Caco-2 (cell line): ENCODE measurements at regions not wholly inside any gene's neighbourhood (a gene's known extent, or its start where the extent isn't known, plus 50 kb on each side); places are given as distances from the start of the nearest gene placed in this dataset.

Experiments
- BruUV-seq: library from RNA; stranded (reverse); fragments of 400-500 nt; replicated peaks from 2 replicates; lab custom pipeline; 2021; lab: Mats Ljungman, UMichigan
- CTCF ChIA-PET: fragments of 300-600 bp; sonication (Branson Sonifier 250); formaldehyde crosslinking; loops from one replicate; lab custom pipeline; 2022; ENCODE audit warnings: antibody characterized with exemption; lab: Charles Lee
- POLR2A ChIA-PET: fragments of 300-600 bp; sonication (Branson Sonifier 250); formaldehyde crosslinking; loops from one replicate; lab custom pipeline; 2022; ENCODE audit warnings: antibody characterized with exemption; lab: Charles Lee
- DNase-seq, 2 experiments: peaks; one replicate each; pipeline versions ENCODE4 v3.0.0 to v3.0.0-alpha.2; 2020 to 2022
- H3K27me3 ChIP-seq: replicated peaks from 2 replicates; pipeline ENCODE4 v1.6.0; 2011; ENCODE audit warnings: low read length; ENCODE audit not compliant: control insufficient read depth, insufficient read depth
- H3K36me3 ChIP-seq: 2 replicates; pipeline ENCODE4 v1.5.1; 2011; ENCODE audit warnings: low read length; ENCODE audit not compliant: control insufficient read depth, insufficient read depth
- H3K4me1 ChIP-seq: fragments of 250-450 bp; sonication (Bioruptor Pico); 2 replicates; pipeline ENCODE4 v1.5.1; 2020; ENCODE audit warnings: mild to moderate bottlenecking
- H3K4me3 ChIP-seq: 2 replicates; pipeline ENCODE4 v1.5.1; 2011; ENCODE audit warnings: low read depth, mild to moderate bottlenecking, control low read depth, low read length
- H3K9me3 ChIP-seq: fragments of 250-450 bp; sonication (Bioruptor Pico); 2 replicates; pipeline ENCODE4 v1.5.1; 2020; ENCODE audit warnings: mild to moderate bottlenecking, moderate library complexity
- H3K27ac Mint-ChIP-seq: one replicate; pipeline ENCODE4 v1.8.0; 2022; ENCODE audit warnings: mixed read lengths; ENCODE audit not compliant: unreplicated experiment
- H3K27me3 Mint-ChIP-seq: one replicate; pipeline ENCODE4 v1.8.0; 2022; ENCODE audit warnings: mixed read lengths; ENCODE audit not compliant: insufficient read depth, unreplicated experiment
- H3K36me3 Mint-ChIP-seq: one replicate; pipeline ENCODE4 v1.8.0; 2022; ENCODE audit warnings: mild to moderate bottlenecking, mixed read lengths; ENCODE audit not compliant: insufficient read depth, unreplicated experiment
- H3K4me1 Mint-ChIP-seq: one replicate; pipeline ENCODE4 v1.8.0; 2022; ENCODE audit warnings: low read depth, mixed read lengths; ENCODE audit not compliant: unreplicated experiment
- H3K4me3 Mint-ChIP-seq: one replicate; pipeline ENCODE4 v1.8.0; 2022; ENCODE audit warnings: mild to moderate bottlenecking, moderate library complexity, mixed read lengths; ENCODE audit not compliant: unreplicated experiment
- H3K9me3 Mint-ChIP-seq: one replicate; pipeline ENCODE4 v1.8.0; 2022; ENCODE audit warnings: mixed read lengths; ENCODE audit not compliant: unreplicated experiment
- CTCF ChIP-seq, 2 experiments: fragments of 200-600 bp in 1 of 2; IDR thresholded peaks; 1 replicate in 1 of 2; 2 replicates in 1 of 2; pipeline versions ENCODE4 v1.5.1 to v1.8.0; 2011 to 2022; ENCODE audit warnings: antibody characterized with exemption in 1 of 2, control low read depth in 1 of 2, inconsistent platforms in 1 of 2, low read depth in 1 of 2, low read length in 1 of 2, mild to moderate bottlenecking in 1 of 2, moderate library complexity in 1 of 2; ENCODE audit not compliant: insufficient read depth in 1 of 2, severe bottlenecking in 1 of 2, unreplicated experiment in 1 of 2
- intact Hi-C: fragments of 100-400 bp; cut with micrococcal nuclease; formaldehyde crosslinking; loops from one replicate; pipeline ENCODE4 v1.10.0; 2022; ENCODE audit not compliant: unreplicated experiment

- Mint-ChIP-seq H3K27ac (no peak overlapping the region), H3K4me1 (no peaks in the 10 kb centered on the region), H3K4me3 (no peak overlapping the region), H3K27me3 (no peaks in the 10 kb centered on the region), H3K9me3 (no peaks in the 10 kb centered on the region), H3K36me3 (no peaks in the 10 kb centered on the region)
- no TSS peak for BruUV-seq
- Histone ChIP-seq H3K9me3 (no peaks in the 10 kb centered on the region), H3K4me1 (no peaks in the 10 kb centered on the region), H3K36me3 (no peaks in the 10 kb centered on the region), H3K4me3 (no peak overlapping the region), H3K27me3 (no peaks in the 10 kb centered on the region)
- TF ChIP-seq CTCF (IDR thresholded peaks at IDR 0.05; ENCODE audit: insufficient read depth in 1 of 2, low read depth in 1 of 2, low read length in 1 of 2, severe bottlenecking in 1 of 2, unreplicated experiment in 1 of 2) = no peak
- ChIA-PET POLR2A (no interaction called here), CTCF (interaction anchor here (0.6 kb wide), 1 partner anchor 27 kb away, joined by 4 read pairs; no protein-coding TSS in a partner anchor)
- DNase-seq = no peak
- intact Hi-C loops = no loop called here
These were observed 372.6 kb downstream of the RPRM start for GRCh38 chr2:153105829-153106578.

- Mint-ChIP-seq H3K4me3 (no peak overlapping the region), H3K4me1 (no peaks in the 10 kb centered on the region), H3K27me3 (no peaks in the 10 kb centered on the region), H3K27ac (no peak overlapping the region), H3K36me3 (no peaks in the 10 kb centered on the region), H3K9me3 (no peaks in the 10 kb centered on the region)
- no peaks in the 10 kb centered on the region for H3K27me3 ChIP-seq
- DNase-seq = no peak
- CTCF ChIA-PET = no interaction called here
- BruUV-seq = no TSS peak
- no peak for TF ChIP-seq CTCF (IDR thresholded peaks at IDR 0.05; ENCODE audit: insufficient read depth in 1 of 2, low read depth in 1 of 2, low read length in 1 of 2, severe bottlenecking in 1 of 2, unreplicated experiment in 1 of 2)
- intact Hi-C loops = no loop called here
- H3K9me3 ChIP-seq = no peaks in the 10 kb centered on the region; the same call in 1 of the 2 replicates
- no peaks in the 10 kb centered on the region for H3K36me3 ChIP-seq
- no peak overlapping the region for H3K4me3 ChIP-seq
- H3K4me1 ChIP-seq = no peaks in the 10 kb centered on the region; the same call in none of the 2 replicates
- POLR2A ChIA-PET = no interaction called here
These were observed 377.4 kb downstream of the RPRM start for GRCh38 chr2:153101187-153101586.

GRCh38 chr2:153100151-153100550 is 378.4 kb downstream of the RPRM start:
- H3K36me3 ChIP-seq = no peaks in the 10 kb centered on the region
- TF ChIP-seq CTCF (IDR thresholded peaks at IDR 0.05; ENCODE audit: insufficient read depth in 1 of 2, low read depth in 1 of 2, low read length in 1 of 2, severe bottlenecking in 1 of 2, unreplicated experiment in 1 of 2) = no peak
- H3K27me3 Mint-ChIP-seq = no peaks in the 10 kb centered on the region
- BruUV-seq = no TSS peak
- no peak overlapping the region for H3K4me3 Mint-ChIP-seq
- intact Hi-C loops = no loop called here
- POLR2A ChIA-PET = no interaction called here
- H3K9me3 ChIP-seq = no peaks in the 10 kb centered on the region; the same call in 1 of the 2 replicates
- no peaks in the 10 kb centered on the region for H3K36me3 Mint-ChIP-seq
- no peak for DNase-seq
- H3K27me3 ChIP-seq = no peaks in the 10 kb centered on the region
- no peak overlapping the region for H3K4me3 ChIP-seq
- CTCF ChIA-PET = no interaction called here
- H3K27ac Mint-ChIP-seq = no peak overlapping the region
- H3K4me1 ChIP-seq = no peaks in the 10 kb centered on the region; the same call in none of the 2 replicates
- H3K9me3 Mint-ChIP-seq = no peaks in the 10 kb centered on the region
- no peaks in the 10 kb centered on the region for H3K4me1 Mint-ChIP-seq
